ENCODE measurements at regions not wholly inside any gene's neighbourhood (a gene's known extent, or its start where the extent isn't known, plus 50 kb on each side); places are given as distances from the start of the nearest gene placed in this dataset.

DNA sequence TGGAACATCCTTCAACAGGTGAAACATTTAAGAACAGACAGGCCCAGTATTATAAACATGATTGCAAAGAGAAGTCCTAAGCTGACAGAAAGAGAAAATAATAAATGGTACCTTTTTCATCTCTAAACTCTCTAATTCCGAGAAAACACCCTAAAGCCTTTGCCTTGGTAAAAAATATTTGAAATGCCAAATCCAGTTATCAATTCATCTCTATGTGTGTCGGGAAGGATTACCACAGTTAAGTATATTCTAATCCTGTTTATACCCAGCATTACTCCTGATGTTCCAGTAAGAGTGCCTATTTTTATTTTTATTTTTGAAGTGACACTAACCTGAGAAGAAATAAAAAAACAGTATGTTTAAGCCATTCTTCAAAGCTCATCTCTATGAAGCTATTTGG lies 219.3 kb upstream of the NANOGP8 start:
- TF ChIP-seq POLR2AphosphoS5 (IDR thresholded peaks at IDR 0.05; ENCODE audit: low read depth), result no peak
- no peak for TF ChIP-seq NANOG (IDR thresholded peaks at IDR 0.05; ENCODE audit: borderline replicate concordance)
